NCI-H1092 treated with DMSO at 0.1 percent for 48 hours (cell line): ENCODE measurements at regions not wholly inside any gene's neighbourhood (a gene's known extent, or its start where the extent isn't known, plus 50 kb on each side); places are given as distances from the start of the nearest gene placed in this dataset.
A peak's percentile ranks its signal among the peaks of the same experiment; 100 is the strongest.

Experiments
- DNase-seq: peaks from one replicate; lab custom pipeline; 2025; lab: John Stamatoyannopoulos, UW

GRCh38 chr4:63799166-63799565, 610.1 kb downstream of the TECRL start:
- DNase-seq: no peak

- no peak for DNase-seq
Observed at GRCh38 chr4:63795301-63795700, 613.9 kb downstream of the TECRL start.

- DNase-seq: no peak
Observed at GRCh38 chr4:63790377-63790776, 618.9 kb downstream of the TECRL start.

- no peak for DNase-seq
Observed at GRCh38 chr4:63788271-63788670, 621.0 kb downstream of the TECRL start.

GRCh38 chr4:63787326-63787725, 621.9 kb downstream of the TECRL start:
- DNase-seq: no peak

- no peak for DNase-seq
Observed at GRCh38 chr4:63786171-63786570, 623.1 kb downstream of the TECRL start.

- DNase-seq: no peak
Observed at GRCh38 chr4:63784822-63785221, 624.4 kb downstream of the TECRL start.

GRCh38 chr4:63777601-63778000, 631.6 kb downstream of the TECRL start:
- no peak for DNase-seq

- no peak for DNase-seq
Observed at GRCh38 chr4:63764400-63764799, 644.9 kb downstream of the TECRL start.

GRCh38 chr4:63757929-63758328, 651.3 kb downstream of the TECRL start:
- DNase-seq: no peak

GRCh38 chr4:63742882-63743281, 666.4 kb downstream of the TECRL start:
- DNase-seq: no peak

GRCh38 chr4:63729519-63729918, 679.7 kb downstream of the TECRL start:
- no peak for DNase-seq

GRCh38 chr4:63728480-63729177, 680.6 kb downstream of the TECRL start:
- no peak for DNase-seq

GRCh38 chr4:63717384-63717783, 691.9 kb downstream of the TECRL start:
- peak; percentile 28 for DNase-seq

GRCh38 chr4:63708661-63709060, 700.6 kb downstream of the TECRL start:
- DNase-seq: no peak

- no peak for DNase-seq
Observed at GRCh38 chr4:63700569-63700968, 708.7 kb downstream of the TECRL start.

GRCh38 chr4:63693321-63693720, 715.9 kb downstream of the TECRL start:
- no peak for DNase-seq

- DNase-seq: no peak
Observed at GRCh38 chr4:63678358-63678931, 730.8 kb downstream of the TECRL start.

- DNase-seq: no peak
Observed at GRCh38 chr4:63670735-63671134, 738.5 kb downstream of the TECRL start.

- DNase-seq: no peak
Observed at GRCh38 chr4:63663870-63664269, 745.4 kb downstream of the TECRL start.

GRCh38 chr4:63644396-63644795, 764.9 kb downstream of the TECRL start:
- DNase-seq: no peak

GRCh38 chr4:63637270-63637669, 772.0 kb downstream of the TECRL start:
- DNase-seq: no peak

- no peak for DNase-seq
Observed at GRCh38 chr4:63632858-63633257, 776.4 kb downstream of the TECRL start.

- DNase-seq: peak; percentile 96
Observed at GRCh38 chr4:63620271-63620670, 789.0 kb downstream of the TECRL start.
